Naive B cell (primary cell): ENCODE measurements at regions not wholly inside any gene's neighbourhood (a gene's known extent, or its start where the extent isn't known, plus 50 kb on each side); places are given as distances from the start of the nearest gene placed in this dataset.
"Not testable (repeated sequence)": the region's sequence is repeated elsewhere in the genome, so short reads cannot be mapped to it uniquely, and the experiment has no call there.

ENCODE experiments used
- ATAC-seq, 2 donors: fragments of 150-1000 bp; cut with Tn5 transposase; 2 replicates each; pipeline ENCODE4 v1.10.0; 2021; ENCODE audit warnings: low read depth in 2 of 2, mild to moderate bottlenecking in 2 of 2, moderate library complexity in 2 of 2
- DNase-seq: peaks from one replicate; pipeline ENCODE4 v3.0.0; 2022
- H3K27ac Mint-ChIP-seq, 6 donors: one replicate each; pipeline ENCODE4 v1.8.0; 2020 to 2022; ENCODE audit warnings: mild to moderate bottlenecking in 6 of 6, mixed read lengths in 6 of 6, moderate library complexity in 5 of 6, inconsistent platforms in 2 of 6
- H3K27me3 Mint-ChIP-seq, 3 donors: one replicate each; pipeline ENCODE4 v1.8.0; 2021 to 2022; ENCODE audit warnings: mixed read lengths in 3 of 3, mild to moderate bottlenecking in 1 of 3
- H3K36me3 Mint-ChIP-seq, 2 donors: one replicate each; pipeline ENCODE4 v1.8.0; 2020 to 2022; ENCODE audit warnings: mixed read lengths in 2 of 2, inconsistent platforms in 1 of 2, mild to moderate bottlenecking in 1 of 2
- H3K4me1 Mint-ChIP-seq, 3 donors: one replicate each; pipeline ENCODE4 v1.8.0; 2020 to 2022; ENCODE audit warnings: mixed read lengths in 3 of 3, inconsistent platforms in 1 of 3, mild to moderate bottlenecking in 1 of 3, moderate library complexity in 1 of 3
- H3K4me3 Mint-ChIP-seq, 8 donors: one replicate each; pipeline ENCODE4 v1.8.0; 2020 to 2022; ENCODE audit warnings: mild to moderate bottlenecking in 8 of 8, mixed read lengths in 8 of 8, moderate library complexity in 8 of 8, inconsistent platforms in 2 of 8
- H3K9me3 Mint-ChIP-seq, 7 donors: one replicate each; pipeline ENCODE4 v1.8.0; 2020 to 2022; ENCODE audit warnings: mixed read lengths in 7 of 7, mild to moderate bottlenecking in 5 of 7, inconsistent platforms in 2 of 7, moderate library complexity in 1 of 7

DNA sequence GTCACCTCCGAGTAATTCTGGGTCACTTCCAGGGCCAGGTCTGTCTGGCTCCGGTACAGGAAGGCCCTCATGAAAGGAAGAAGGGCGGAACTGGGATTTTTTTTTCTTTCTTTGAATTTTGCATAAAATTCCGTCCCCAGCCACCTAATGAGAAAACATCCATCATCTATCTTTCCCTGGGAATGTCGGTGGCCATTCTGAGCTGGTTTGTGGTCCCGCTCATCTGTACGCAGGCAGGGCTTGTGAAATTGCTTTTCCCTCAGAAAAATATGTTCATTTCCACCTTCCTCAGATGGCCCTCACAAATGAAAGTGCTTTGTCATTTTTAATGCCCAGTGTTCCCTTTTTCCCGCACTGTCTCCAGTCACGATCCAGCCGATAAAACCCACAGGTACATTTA, 353.0 kb upstream of the ZFHX3 start:
- Mint-ChIP-seq H3K27ac (no peak overlapping the region), H3K4me1 (no peaks in the 10 kb centered on the region), H3K36me3 (no peaks in the 10 kb centered on the region), H3K4me3 (no peak overlapping the region), H3K9me3 (peaks cover 0 to 5% (median 0%) of the 10 kb centered on the region in 7 donors), H3K27me3 (peaks cover 0 to 5% (median 0%) of the 10 kb centered on the region in 3 donors)
- ATAC-seq: no peak
- DNase-seq: no peak

DNA sequence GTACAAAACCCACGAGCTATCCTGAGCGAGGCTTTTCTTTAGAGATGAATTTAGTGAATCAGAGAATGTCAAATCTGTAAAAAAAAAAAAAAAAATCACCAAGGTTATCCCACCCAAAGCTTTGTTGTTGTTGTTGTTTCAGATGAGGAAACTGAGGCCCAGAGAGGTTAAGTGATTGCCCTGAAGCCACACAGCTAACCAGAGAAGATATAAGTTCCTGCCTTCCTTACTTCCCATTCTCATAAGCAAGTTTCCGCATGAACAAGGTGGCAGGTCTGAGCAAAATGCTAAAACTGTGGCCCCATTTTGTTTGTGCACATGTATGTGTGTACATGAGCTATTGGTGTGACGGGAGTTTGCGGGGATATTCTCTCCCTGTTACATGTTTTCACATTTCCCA, 352.1 kb upstream of the ZFHX3 start:
- no peak overlapping the region for H3K4me3 Mint-ChIP-seq
- ATAC-seq: no peak
- DNase-seq: no peak
- H3K27me3 Mint-ChIP-seq: peaks cover 0 to 5% (median 0%) of the 10 kb centered on the region in 3 donors
- no peaks in the 10 kb centered on the region for H3K36me3 Mint-ChIP-seq
- H3K27ac Mint-ChIP-seq: no peak overlapping the region
- no peaks in the 10 kb centered on the region for H3K4me1 Mint-ChIP-seq
- H3K9me3 Mint-ChIP-seq: peaks cover 0 to 5% (median 0%) of the 10 kb centered on the region in 7 donors

DNA sequence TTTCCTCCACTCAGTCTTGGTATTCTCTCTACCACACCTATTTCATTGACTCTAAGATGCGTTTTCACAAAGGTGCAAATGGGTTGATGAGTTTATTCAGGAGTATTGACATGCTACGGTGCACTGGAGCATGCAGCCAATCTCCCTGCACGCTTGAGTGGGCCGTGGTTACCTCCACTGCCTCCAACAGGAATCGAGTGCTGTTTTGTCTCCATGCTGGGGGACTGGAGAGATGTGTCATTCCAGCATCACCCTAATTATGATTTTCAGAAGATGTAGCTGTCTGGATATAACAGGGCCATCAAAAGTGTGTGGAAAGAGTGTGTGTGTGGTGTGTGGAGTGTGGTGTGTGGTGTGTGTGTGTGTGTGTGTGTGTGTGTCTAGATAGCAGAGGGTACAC, 351.6 kb upstream of the ZFHX3 start:
- DNase-seq: no peak
- H3K9me3 Mint-ChIP-seq: peaks cover 0 to 5% (median 0%) of the 10 kb centered on the region in 7 donors
- H3K4me1 Mint-ChIP-seq: no peaks in the 10 kb centered on the region
- H3K27ac Mint-ChIP-seq: no peak overlapping the region
- no peaks in the 10 kb centered on the region for H3K36me3 Mint-ChIP-seq
- ATAC-seq: no peak
- H3K27me3 Mint-ChIP-seq: peaks cover 0 to 5% (median 0%) of the 10 kb centered on the region in 3 donors
- H3K4me3 Mint-ChIP-seq: no peak overlapping the region

DNA sequence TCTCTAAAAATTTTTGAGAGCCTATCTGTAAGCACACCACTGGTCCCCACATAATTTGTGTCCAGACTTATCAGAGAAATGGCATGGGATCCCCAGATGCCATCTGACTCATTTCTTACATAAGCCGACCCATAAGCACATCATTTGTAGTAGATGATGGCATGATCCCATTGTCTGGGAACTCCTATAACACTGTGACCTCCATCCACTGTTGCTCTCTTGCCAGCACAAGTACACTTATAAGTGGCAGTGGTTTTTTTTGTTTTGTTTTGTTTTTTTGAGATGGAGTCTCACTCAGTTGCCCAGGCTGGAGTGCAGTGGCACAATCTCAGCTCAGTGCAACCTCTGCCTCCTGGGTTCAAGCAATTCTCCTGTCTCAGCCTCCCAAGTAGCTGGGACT, 350.7 kb upstream of the ZFHX3 start:
- H3K27ac Mint-ChIP-seq, H3K4me3 Mint-ChIP-seq, DNase-seq, H3K9me3 Mint-ChIP-seq, ATAC-seq, H3K36me3 Mint-ChIP-seq, H3K27me3 Mint-ChIP-seq, H3K4me1 Mint-ChIP-seq: not testable (repeated sequence)

DNA sequence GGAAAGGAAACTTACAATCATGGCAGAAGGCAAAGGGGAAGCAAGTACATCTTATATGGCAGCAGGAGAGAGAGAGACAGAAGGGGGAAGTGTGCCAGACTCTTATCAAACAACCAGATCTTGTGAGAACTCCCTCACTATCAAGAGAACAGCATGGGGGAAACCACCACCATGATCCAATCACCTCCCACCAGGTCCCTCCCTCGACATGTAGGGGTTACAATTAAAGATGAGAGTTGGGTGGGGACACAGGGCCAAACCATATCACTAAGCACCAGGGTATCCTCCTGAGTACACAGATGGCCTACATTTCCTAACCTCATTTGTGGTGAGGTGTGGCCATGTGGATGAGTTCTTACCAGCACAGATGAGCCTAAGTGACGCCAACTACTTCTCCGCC, 348.6 kb upstream of the ZFHX3 start:
- H3K36me3 Mint-ChIP-seq: no peaks in the 10 kb centered on the region
- no peaks in the 10 kb centered on the region for H3K4me1 Mint-ChIP-seq
- DNase-seq (no peak), ATAC-seq (no peak)
- H3K9me3 Mint-ChIP-seq: peaks cover 0 to 5% (median 0%) of the 10 kb centered on the region in 7 donors
- no peak overlapping the region for H3K27ac Mint-ChIP-seq
- no peak overlapping the region for H3K4me3 Mint-ChIP-seq
- H3K27me3 Mint-ChIP-seq: peaks cover 0 to 5% (median 0%) of the 10 kb centered on the region in 3 donors

DNA sequence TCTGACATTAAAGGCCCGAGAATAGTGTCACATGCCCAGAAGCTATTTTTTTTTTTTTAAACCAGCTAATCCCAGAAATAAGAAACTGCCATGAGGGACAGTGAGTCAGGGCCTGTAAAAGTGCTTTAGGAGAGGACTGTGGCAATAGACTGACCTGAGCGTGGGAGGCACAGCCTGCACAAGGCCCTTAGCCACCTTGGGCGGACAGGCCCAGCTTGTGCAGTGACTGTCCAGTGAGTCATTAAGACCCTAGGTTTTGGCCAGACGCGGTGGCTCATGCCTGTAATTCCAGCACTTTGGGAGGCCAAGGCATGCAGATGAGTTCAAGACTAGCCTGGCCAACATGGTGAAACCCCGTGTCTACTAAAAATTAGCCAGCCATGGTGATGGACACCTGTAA, 343.0 kb upstream of the ZFHX3 start:
- Mint-ChIP-seq H3K27ac (no peak overlapping the region), H3K27me3 (peaks cover 0 to 5% (median 0%) of the 10 kb centered on the region in 3 donors), H3K4me3 (no peak overlapping the region), H3K4me1 (no peaks in the 10 kb centered on the region), H3K9me3 (peaks cover 0 to 3% (median 0%) of the 10 kb centered on the region in 7 donors), H3K36me3 (no peaks in the 10 kb centered on the region)
- ATAC-seq (no peak), DNase-seq (no peak)

DNA sequence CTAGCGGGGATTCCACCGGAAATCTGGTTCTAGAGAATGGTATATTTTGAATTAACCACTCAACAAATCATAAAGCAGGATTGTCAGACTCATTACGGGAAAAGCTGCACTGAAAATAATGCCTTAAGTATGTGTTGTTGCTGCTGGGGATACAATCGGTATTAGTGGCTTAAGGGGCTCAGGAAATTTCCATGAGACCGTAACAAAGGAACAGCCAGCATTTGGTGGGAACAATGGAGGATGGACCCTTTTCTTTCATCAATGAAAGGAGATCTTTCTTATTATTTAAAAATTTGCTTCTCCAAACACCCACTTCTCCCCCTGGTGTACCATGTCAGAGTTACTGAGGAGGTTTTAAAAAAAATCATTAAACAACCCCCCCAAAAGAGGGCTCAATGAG, 342.6 kb upstream of the ZFHX3 start:
- peaks cover 0 to 5% (median 0%) of the 10 kb centered on the region in 3 donors for H3K27me3 Mint-ChIP-seq
- H3K4me3 Mint-ChIP-seq: no peak overlapping the region
- DNase-seq (no peak), ATAC-seq (no peak)
- H3K36me3 Mint-ChIP-seq: no peaks in the 10 kb centered on the region
- H3K27ac Mint-ChIP-seq: no peak overlapping the region
- peaks cover 0 to 3% (median 0%) of the 10 kb centered on the region in 7 donors for H3K9me3 Mint-ChIP-seq
- no peaks in the 10 kb centered on the region for H3K4me1 Mint-ChIP-seq

DNA sequence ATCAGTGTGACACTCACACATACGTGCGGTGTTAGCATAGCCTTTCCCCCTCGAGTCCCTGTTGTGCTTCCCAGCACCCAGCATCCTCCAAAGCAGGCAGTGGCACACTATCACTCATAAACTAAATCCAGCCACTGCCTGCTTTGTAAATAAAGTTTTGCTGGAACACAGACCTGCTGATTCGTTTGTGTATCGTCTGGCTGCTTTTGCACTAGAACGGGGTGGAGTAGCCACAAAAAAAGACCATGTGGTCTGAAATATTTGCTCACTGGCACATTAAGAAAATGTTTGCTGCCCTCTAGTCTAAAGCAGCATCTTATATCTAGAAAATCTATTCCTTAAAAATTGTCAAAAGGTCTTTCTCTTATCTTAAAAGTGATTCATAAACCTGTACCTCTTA, 341.2 kb upstream of the ZFHX3 start:
- ATAC-seq: no peak
- Mint-ChIP-seq H3K36me3 (no peaks in the 10 kb centered on the region), H3K4me3 (no peak overlapping the region), H3K4me1 (no peaks in the 10 kb centered on the region), H3K27ac (no peak overlapping the region), H3K9me3 (peaks cover 0 to 4% (median 0%) of the 10 kb centered on the region in 7 donors), H3K27me3 (peaks cover 0 to 5% (median 0%) of the 10 kb centered on the region in 3 donors)
- DNase-seq: no peak

DNA sequence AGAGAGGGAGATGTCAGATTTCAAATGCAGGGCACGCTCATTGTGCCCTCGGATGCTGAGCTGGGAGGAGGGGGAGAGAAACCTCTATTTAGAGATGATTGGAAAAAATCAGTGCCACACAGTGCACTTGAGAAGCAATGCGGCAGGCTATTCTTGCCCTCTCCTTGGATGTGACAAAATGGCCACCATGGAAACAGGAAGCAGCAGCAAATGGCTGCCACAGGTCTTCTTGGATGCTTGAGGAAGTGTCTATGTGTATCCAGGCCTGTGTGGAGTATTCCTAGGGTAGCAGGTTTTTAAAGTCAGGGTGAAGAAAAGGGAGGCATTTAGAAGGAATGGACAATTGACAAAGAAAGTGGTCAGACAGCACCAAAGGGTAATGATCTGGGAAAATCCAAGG, 340.1 kb upstream of the ZFHX3 start:
- ATAC-seq (no peak), DNase-seq (no peak)
- Mint-ChIP-seq H3K27ac (no peak overlapping the region), H3K36me3 (no peaks in the 10 kb centered on the region), H3K27me3 (peaks cover 0 to 5% (median 0%) of the 10 kb centered on the region in 3 donors), H3K9me3 (peaks cover 0 to 4% (median 0%) of the 10 kb centered on the region in 7 donors), H3K4me1 (no peaks in the 10 kb centered on the region), H3K4me3 (no peak overlapping the region)

DNA sequence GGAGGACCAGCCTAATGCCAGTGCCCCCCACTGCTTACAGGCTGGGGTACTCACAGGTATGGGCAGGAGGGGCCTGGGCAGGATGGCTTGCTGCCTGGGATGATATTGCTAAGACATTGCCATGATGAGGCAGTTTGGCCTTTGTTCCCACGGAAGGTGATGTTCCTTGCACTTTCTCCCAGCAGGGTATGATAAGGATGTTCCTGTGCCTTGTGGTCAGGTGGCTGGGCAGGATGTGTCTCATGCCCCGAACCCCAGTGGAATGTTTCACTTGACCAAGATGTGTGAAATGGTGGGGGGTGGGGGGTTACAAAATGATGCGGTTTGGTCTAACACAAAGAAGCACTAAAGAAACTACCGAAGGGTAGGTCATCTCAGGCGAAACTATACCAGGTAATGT, 337.8 kb upstream of the ZFHX3 start:
- no peak for ATAC-seq
- no peak overlapping the region for H3K4me3 Mint-ChIP-seq
- H3K4me1 Mint-ChIP-seq: no peaks in the 10 kb centered on the region
- DNase-seq: no peak
- peaks cover 0 to 4% (median 0%) of the 10 kb centered on the region in 7 donors for H3K9me3 Mint-ChIP-seq
- H3K27ac Mint-ChIP-seq: no peak overlapping the region
- no peaks in the 10 kb centered on the region for H3K36me3 Mint-ChIP-seq
- H3K27me3 Mint-ChIP-seq: peaks cover 0 to 5% (median 0%) of the 10 kb centered on the region in 3 donors

DNA sequence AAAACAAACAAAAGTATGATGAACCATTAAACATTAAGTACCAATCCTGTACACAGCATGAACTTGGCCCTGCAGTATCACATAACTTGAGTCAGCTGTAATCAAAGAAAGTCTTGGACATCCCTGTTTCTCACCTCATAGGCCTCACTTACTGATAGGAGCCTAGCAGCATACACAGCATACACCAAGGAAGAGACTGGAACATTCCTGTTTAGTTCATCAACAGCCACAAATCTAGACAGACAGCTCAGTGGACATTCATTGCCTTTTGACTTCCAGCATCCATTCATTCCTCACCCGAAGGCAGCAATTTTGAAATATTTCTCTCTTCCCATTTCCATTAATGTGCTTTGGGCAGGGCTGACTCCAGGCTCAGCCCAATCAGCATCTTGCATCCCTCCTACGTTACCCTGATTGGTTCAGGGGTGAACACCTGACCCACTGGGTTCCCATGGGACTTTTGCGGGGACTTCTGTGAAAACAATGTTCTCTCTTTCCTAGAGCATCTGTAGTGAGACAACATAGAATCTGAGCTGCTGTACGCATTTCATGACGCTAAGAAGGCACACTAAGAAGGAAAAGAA, 336.7 kb upstream of the ZFHX3 start:
- no peak for DNase-seq
- H3K4me3 Mint-ChIP-seq: no peak overlapping the region
- ATAC-seq: no peak
- H3K27me3 Mint-ChIP-seq: peaks cover 0 to 5% (median 0%) of the 10 kb centered on the region in 3 donors
- no peaks in the 10 kb centered on the region for H3K36me3 Mint-ChIP-seq
- peaks cover 0 to 4% (median 0%) of the 10 kb centered on the region in 7 donors for H3K9me3 Mint-ChIP-seq
- H3K27ac Mint-ChIP-seq: no peak overlapping the region
- no peaks in the 10 kb centered on the region for H3K4me1 Mint-ChIP-seq

DNA sequence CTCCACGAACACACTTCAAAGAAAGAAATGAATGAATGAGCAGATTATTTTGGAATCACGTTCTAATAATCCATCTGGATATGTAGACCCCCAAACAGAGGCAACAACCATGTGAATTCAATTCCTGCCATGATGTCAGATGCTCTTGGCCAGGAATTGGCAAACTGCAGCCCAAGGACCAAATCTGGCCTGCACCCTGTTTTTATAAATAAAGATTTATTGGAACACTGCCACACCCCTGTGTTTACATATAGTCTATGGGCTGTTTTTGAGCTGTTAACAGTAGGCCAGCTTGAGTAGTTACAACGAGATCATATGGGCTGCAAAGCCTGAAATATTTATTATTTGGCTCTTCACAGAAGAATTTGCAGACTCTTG, 336.0 kb upstream of the ZFHX3 start:
- DNase-seq (no peak), ATAC-seq (no peak)
- Mint-ChIP-seq H3K9me3 (peaks cover 0 to 4% (median 0%) of the 10 kb centered on the region in 7 donors), H3K27ac (no peak overlapping the region), H3K36me3 (no peaks in the 10 kb centered on the region), H3K4me1 (no peaks in the 10 kb centered on the region), H3K27me3 (peaks cover 0 to 5% (median 1%) of the 10 kb centered on the region in 3 donors), H3K4me3 (no peak overlapping the region)

DNA sequence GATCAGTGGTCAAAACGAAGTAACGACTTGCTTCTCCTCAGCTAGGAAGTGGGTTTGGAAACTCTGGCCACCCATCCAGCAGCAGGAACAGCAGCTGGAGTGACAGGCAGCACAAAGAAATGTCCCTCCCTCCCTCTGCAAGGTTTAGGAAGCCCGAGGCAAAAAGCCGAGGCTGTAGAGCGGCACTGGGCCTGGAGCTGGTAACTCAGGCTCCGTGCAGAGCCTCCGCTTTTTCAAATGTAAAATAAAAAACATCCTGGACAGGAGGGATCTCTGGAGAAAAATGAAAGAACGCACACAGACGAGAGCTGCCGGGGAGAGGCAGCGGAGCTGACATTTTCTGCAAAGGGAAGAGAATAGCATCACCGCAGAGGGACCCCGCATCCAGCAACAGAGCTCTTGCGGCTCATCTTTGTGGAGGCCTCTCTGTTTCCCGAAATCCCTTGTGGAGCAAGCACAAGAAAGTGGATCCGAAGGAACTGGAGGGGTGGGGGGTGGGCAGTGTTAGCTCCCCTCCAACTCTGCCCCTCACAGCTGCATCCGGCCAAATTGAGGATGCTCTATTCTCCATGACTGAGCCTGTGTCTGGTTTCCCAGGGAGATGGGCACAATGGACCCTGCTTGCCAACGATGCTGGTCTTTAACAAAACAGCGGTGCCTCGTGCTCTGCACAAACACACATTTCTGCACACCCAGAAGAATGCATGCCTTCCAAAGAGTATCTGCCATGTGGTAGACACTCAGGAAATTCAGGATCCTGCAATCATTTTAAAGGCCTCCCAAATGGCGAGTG, 335.5 kb upstream of the ZFHX3 start:
- Mint-ChIP-seq H3K4me3 (no peak overlapping the region), H3K9me3 (peaks cover 0 to 4% (median 0%) of the 10 kb centered on the region in 7 donors), H3K36me3 (no peaks in the 10 kb centered on the region)

DNA sequence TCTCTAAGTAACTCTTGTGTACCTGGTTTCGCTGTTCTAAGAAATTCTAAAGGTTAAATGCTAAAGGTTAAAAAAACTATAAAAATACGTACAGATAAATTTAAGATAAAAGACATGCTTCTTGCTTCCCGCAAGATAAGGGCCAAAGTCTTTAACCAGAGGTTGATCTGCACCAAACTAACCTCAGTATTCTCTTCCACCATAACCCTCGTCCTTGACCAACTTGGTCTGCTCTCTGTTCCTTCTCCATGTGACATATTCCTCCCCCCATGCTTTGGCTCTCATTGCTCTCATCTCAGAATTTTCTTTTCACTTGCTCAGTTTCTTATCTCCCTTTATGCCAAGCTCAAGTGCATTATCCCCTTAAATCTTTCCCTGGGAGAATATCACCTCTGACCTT, 330.5 kb upstream of the ZFHX3 start:
- no peaks in the 10 kb centered on the region for H3K4me1 Mint-ChIP-seq
- ATAC-seq (no peak), DNase-seq (no peak)
- H3K9me3 Mint-ChIP-seq: no peaks in the 10 kb centered on the region
- H3K27ac Mint-ChIP-seq: no peak overlapping the region
- H3K4me3 Mint-ChIP-seq: no peak overlapping the region
- H3K27me3 Mint-ChIP-seq: peaks cover 0 to 9% (median 4%) of the 10 kb centered on the region in 3 donors
- H3K36me3 Mint-ChIP-seq: no peaks in the 10 kb centered on the region

More for the DNA sequence above, 335.5 kb upstream of the ZFHX3 start:
- ATAC-seq (no peak), DNase-seq (no peak)
- H3K27me3 Mint-ChIP-seq: peaks cover 0 to 9% (median 7%) of the 10 kb centered on the region in 3 donors
- H3K27ac Mint-ChIP-seq: no peak overlapping the region
- H3K4me1 Mint-ChIP-seq: no peaks in the 10 kb centered on the region
